ENCODE measurements at regions not wholly inside any gene's neighbourhood (a gene's known extent, or its start where the extent isn't known, plus 50 kb on each side); places are given as distances from the start of the nearest gene placed in this dataset.
"Not testable (repeated sequence)": the region's sequence is repeated elsewhere in the genome, so short reads cannot be mapped to it uniquely, and the experiment has no call there.

DNA sequence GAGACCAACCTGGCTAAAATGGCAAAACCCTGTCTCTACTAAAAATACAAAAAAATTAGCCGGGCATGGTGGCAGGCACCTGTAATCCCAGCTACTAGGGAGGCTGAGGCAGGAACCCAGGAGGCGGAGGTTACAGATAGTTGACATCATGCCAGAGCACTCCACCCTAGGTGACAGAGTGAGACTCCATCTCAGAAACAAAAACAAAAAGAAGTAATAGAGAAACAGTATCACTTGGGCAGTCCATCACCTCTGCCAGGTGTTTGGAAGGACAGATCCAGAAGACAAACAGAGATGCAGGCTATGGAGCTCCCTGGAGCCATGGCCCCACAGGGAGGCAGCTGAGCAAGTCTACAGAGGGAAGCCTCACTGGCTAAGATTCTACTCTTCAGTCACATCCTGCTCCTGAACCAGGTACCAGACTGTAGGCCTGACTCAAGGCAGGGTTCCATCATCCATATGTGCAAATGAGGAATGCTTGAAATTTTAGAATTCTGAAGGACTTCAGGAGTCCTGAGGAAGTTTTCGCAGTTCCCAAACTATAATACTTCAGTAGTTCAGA lies 81.4 kb upstream of the CPEB2 start:
- DNase-seq (ENCODE audit: low spot score), result no peak
- intact Hi-C loops (cut with micrococcal nuclease), result loop anchor here (2.0 to 10.0 kb wide), 3 partner anchors 81 to 1264 kb away; partner anchors contain the start of gene CPEB2
- no peaks in the 10 kb centered on the region for H3K4me1 Mint-ChIP-seq (ENCODE audit: low read depth)
- peaks cover 2% of the 10 kb centered on the region for H3K27me3 Mint-ChIP-seq (ENCODE audit: low read depth)
- H3K9me3 Mint-ChIP-seq, result no peaks in the 10 kb centered on the region
- H3K27ac Mint-ChIP-seq, result no peak overlapping the region
- H3K36me3 Mint-ChIP-seq (ENCODE audit: low read depth), result no peaks in the 10 kb centered on the region
- H3K4me3 Mint-ChIP-seq (ENCODE audit: low read depth), result no peak overlapping the region

DNA sequence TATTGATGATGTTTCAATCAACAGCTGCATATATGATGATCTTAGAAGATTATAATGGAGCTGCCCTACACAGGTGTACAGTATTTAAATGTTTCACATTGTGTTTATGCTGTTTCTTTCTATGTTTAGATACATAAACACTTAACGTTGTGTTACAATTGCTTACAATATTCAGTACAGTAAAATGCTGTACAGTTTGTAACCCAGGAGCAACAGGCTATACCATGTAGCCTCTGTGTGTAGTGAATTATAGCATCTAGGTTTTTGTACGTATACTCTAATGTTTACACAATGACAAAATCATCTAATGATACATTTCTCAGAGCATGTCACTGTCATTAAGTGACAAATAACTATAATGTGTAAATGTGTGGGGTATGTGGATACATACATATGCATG lies 80.5 kb upstream of the CPEB2 start:
- H3K36me3 Mint-ChIP-seq (ENCODE audit: low read depth); H3K27ac Mint-ChIP-seq; H3K9me3 Mint-ChIP-seq; H3K4me1 Mint-ChIP-seq (ENCODE audit: low read depth); H3K4me3 Mint-ChIP-seq (ENCODE audit: low read depth); DNase-seq (ENCODE audit: low spot score); H3K27me3 Mint-ChIP-seq (ENCODE audit: low read depth): not testable (repeated sequence)
- intact Hi-C loops (cut with micrococcal nuclease), result loop anchor here (2.0 to 10.0 kb wide), 3 partner anchors 81 to 1265 kb away; partner anchors contain the start of gene CPEB2

DNA sequence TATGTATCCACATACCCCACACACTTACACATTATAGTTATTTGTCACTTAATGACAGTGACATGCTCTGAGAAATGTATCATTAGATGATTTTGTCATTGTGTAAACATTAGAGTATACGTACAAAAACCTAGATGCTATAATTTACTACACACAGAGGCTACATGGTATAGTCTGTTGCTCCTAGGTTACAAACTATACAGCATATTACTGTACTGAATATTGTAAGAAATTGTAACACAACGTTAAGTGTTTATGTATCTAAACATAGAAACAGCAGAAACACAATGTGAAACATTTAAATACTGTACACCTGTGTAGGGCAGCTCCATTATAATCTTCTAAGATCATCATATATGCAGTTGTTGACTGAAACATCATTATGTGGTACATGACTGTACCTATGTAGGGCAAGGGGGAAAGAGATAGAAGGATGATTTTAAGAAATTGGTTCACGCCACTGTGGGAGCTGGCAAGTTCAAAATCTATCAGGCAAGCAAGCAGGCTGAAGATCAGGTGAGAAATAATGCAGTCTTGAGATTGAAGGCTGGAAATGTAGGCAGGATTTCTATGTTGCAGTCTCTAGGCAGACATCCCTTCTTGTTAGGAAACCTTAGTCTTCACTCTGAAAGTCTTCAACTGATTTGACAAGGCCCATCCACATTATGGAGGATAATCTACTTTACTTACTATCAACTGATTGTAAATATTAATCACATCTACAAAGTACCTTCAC lies 78.0 kb upstream of the CPEB2 start:
- no peak for DNase-seq (ENCODE audit: low spot score)
- H3K36me3 Mint-ChIP-seq (ENCODE audit: low read depth), result no peaks in the 10 kb centered on the region
- no peak overlapping the region for H3K27ac Mint-ChIP-seq
- H3K4me1 Mint-ChIP-seq (ENCODE audit: low read depth), result no peaks in the 10 kb centered on the region
- H3K9me3 Mint-ChIP-seq, result no peaks in the 10 kb centered on the region
- no peaks in the 10 kb centered on the region for H3K27me3 Mint-ChIP-seq (ENCODE audit: low read depth)
- intact Hi-C loops (cut with micrococcal nuclease), result loop anchor here (2.0 to 10.0 kb wide), 3 partner anchors 67 to 241 kb away; partner anchors contain the start of gene CPEB2
- no peak overlapping the region for H3K4me3 Mint-ChIP-seq (ENCODE audit: low read depth)

DNA sequence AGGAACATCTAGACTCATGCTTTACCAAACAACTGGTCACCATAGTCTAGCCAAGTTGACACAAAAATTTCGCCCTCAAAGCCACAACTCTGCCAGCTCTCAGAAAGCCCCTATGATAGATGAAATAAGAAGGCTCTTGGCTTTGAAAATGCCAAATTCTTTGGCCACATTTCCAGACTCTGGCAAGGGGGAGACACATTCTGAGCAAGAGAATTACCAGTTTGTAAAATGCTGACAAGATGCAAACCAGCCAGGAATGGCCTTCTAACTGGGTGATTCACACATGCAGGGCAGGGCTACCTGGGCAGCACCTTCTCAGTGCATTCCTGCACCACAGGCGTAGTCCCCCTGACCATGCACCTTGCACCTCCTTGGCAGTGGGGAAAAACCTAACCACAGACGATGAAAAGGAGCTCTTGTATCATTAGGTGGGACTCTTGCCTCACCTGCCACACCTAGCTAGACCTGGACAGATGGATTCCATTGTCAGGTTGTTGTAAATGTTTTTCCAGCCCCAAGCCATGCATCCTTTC lies 77.4 kb upstream of the CPEB2 start:
- no peaks in the 10 kb centered on the region for H3K4me1 Mint-ChIP-seq (ENCODE audit: low read depth)
- no peaks in the 10 kb centered on the region for H3K36me3 Mint-ChIP-seq (ENCODE audit: low read depth)
- H3K27ac Mint-ChIP-seq, result no peak overlapping the region
- no peak for DNase-seq (ENCODE audit: low spot score)
- intact Hi-C loops (cut with micrococcal nuclease), result loop anchor here (2.0 to 10.0 kb wide), 3 partner anchors 68 to 240 kb away; partner anchors contain the start of gene CPEB2
- H3K9me3 Mint-ChIP-seq, result no peaks in the 10 kb centered on the region
- no peak overlapping the region for H3K4me3 Mint-ChIP-seq (ENCODE audit: low read depth)
- no peaks in the 10 kb centered on the region for H3K27me3 Mint-ChIP-seq (ENCODE audit: low read depth)

DNA sequence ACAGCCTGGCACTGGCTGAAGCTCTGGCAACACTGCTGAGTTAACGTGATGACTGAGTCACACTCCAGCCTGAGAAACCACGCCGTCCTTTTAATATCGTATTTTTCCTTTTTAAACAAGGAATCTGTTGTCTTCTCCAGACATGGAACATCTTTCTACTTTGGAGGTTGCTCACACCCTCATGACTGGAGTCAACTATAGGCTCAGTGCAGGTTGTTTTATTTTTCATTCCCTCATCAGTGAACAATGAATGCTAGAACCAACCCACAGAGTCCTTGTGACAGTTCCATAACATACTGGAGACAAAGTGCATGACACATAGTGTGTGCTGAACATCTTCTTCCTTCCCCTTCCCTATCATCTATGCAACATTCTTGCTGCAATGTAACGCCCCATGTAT lies 76.8 kb upstream of the CPEB2 start:
- no peaks in the 10 kb centered on the region for H3K4me1 Mint-ChIP-seq (ENCODE audit: low read depth)
- intact Hi-C loops (cut with micrococcal nuclease), result loop anchor here (2.0 to 10.0 kb wide), 2 partner anchors 69 to 239 kb away; no protein-coding TSS in a partner anchor
- no peak overlapping the region for H3K27ac Mint-ChIP-seq
- DNase-seq (ENCODE audit: low spot score), result no peak
- H3K4me3 Mint-ChIP-seq (ENCODE audit: low read depth), result no peak overlapping the region
- H3K9me3 Mint-ChIP-seq, result no peaks in the 10 kb centered on the region
- no peaks in the 10 kb centered on the region for H3K27me3 Mint-ChIP-seq (ENCODE audit: low read depth)
- no peaks in the 10 kb centered on the region for H3K36me3 Mint-ChIP-seq (ENCODE audit: low read depth)

DNA sequence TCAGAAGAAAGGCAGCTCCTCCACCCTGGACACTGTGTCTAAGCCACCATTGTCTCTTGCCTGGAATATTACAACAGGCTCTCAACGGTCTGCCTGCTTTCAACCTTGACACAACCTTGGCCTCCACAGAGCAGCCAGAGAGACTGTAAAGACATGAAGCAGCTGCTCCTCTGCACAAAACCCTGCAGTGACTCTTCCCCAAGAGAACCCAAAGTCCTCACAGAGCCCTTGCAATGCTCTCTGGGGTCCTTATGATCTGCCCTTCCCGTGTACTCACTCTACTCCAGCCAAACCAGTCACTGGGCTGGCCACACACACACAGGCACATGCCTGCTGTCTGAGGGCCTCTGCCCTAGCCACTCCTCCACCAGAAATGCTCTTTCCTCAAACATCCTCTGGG lies 75.9 kb upstream of the CPEB2 start:
- H3K27ac Mint-ChIP-seq, result no peak overlapping the region
- no peak overlapping the region for H3K4me3 Mint-ChIP-seq (ENCODE audit: low read depth)
- no peaks in the 10 kb centered on the region for H3K27me3 Mint-ChIP-seq (ENCODE audit: low read depth)
- H3K36me3 Mint-ChIP-seq (ENCODE audit: low read depth), result no peaks in the 10 kb centered on the region
- no peaks in the 10 kb centered on the region for H3K4me1 Mint-ChIP-seq (ENCODE audit: low read depth)
- H3K9me3 Mint-ChIP-seq, result no peaks in the 10 kb centered on the region
- intact Hi-C loops (cut with micrococcal nuclease), result loop anchor here (10.0 kb wide), 1 partner anchor 238 kb away; no protein-coding TSS in a partner anchor
- no peak for DNase-seq (ENCODE audit: low spot score)

DNA sequence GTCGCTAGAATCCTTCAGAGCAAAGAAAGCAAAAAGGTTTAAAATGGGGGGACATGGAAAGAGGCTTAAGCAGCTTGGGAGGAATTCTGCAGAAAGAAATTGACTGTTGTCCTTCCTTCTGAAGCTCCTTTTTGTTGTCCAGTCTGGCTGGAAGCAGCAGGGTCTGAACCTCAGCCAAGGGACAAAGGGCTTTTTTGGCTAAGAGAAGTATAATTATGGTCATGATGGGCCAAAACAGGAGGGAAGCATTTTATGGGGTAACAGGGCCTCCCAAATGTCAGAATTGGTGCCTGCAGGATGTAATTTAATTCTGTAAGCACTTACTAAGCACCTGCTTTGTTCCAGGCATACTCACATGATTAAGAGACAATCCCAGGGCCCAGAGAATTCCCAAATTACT lies 74.2 kb upstream of the CPEB2 start:
- intact Hi-C loops (cut with micrococcal nuclease), result loop anchor here (10.0 kb wide), 1 partner anchor 237 kb away; no protein-coding TSS in a partner anchor
- no peaks in the 10 kb centered on the region for H3K4me1 Mint-ChIP-seq (ENCODE audit: low read depth)
- no peak overlapping the region for H3K4me3 Mint-ChIP-seq (ENCODE audit: low read depth)
- no peaks in the 10 kb centered on the region for H3K9me3 Mint-ChIP-seq
- no peak for DNase-seq (ENCODE audit: low spot score)
- H3K27ac Mint-ChIP-seq, result no peak overlapping the region
- H3K36me3 Mint-ChIP-seq (ENCODE audit: low read depth), result no peaks in the 10 kb centered on the region
- no peaks in the 10 kb centered on the region for H3K27me3 Mint-ChIP-seq (ENCODE audit: low read depth)

DNA sequence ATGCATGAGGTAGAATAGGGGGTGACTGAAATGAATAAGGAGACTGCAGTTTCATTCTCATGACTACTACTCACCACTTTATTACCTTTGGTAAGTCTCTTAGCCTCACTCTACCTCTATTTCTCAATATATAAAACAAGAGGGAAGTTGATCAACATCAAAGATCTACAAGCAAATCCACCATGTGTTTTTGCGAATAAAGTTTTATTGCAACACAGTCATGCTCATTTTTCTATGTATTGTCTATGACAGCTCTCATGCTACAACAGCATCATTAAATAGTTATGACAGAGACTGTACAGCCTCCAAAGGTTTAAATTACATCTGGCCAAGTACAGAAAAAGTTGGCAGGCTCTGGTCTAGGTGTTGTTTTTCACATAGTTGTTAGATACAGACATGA lies 72.6 kb upstream of the CPEB2 start:
- no peak for DNase-seq (ENCODE audit: low spot score)
- Mint-ChIP-seq H3K27me3 (ENCODE audit: low read depth) (no peaks in the 10 kb centered on the region), H3K36me3 (ENCODE audit: low read depth) (no peaks in the 10 kb centered on the region), H3K4me1 (ENCODE audit: low read depth) (no peaks in the 10 kb centered on the region), H3K4me3 (ENCODE audit: low read depth) (no peak overlapping the region), H3K9me3 (no peaks in the 10 kb centered on the region), H3K27ac (no peak overlapping the region)
- intact Hi-C loops (cut with micrococcal nuclease), result loop anchor here (10.0 kb wide), 1 partner anchor 235 kb away; no protein-coding TSS in a partner anchor

DNA sequence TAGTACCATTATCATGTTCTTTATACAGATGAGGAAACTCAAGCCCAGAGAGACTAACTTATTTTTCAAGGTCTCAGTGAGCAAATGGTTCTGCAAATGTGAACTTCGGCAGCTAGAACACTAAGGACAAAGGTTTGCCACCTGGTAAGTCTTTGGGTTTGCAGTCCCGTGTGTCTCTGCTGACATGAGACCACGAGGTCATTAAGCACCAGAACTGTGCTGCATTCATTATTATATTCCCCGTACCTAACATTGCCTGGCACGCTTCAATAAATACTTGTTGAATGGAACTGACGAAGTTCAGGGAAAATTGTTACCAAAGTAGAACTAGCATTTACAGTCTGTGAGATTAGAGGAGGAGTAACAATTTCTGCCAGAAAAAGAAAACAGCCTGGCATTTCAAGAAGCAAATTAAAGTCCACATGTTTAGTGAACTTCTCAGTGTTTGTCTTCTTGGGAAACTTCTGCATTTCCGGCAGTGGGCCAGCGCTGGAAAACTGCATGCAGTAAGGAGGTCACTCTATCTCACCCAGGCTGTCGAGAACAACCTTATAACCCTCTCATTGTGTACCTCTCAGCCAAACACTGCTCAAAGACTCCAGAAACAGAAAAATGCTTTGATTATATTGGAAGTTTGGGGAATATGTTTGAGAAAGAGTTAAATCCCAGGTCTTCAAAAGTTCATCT lies 67.4 kb upstream of the CPEB2 start:
- intact Hi-C loops (cut with micrococcal nuclease), result no loop called here
- Mint-ChIP-seq H3K36me3 (ENCODE audit: low read depth) (no peaks in the 10 kb centered on the region), H3K27me3 (ENCODE audit: low read depth) (peaks cover 5% of the 10 kb centered on the region)

DNA sequence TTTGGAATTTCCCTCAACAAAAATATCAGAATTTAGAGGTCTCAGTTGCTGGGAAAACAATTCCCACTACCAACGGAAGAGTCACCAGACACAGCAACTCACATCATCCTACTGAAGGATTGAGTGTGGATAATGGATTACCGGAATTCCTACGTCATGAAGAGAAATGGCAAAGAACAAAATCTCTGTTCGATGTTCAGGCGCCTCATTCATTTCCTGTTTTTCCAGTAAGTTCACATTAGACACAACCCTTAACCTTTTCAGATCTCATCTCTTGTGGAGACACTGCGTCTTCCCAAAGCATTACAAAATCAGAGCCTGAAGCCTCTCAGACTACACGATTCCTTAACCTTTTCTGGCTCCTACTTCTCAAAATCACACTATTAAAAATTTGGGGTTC lies 58.5 kb upstream of the CPEB2 start:
- Mint-ChIP-seq H3K4me3 (ENCODE audit: low read depth) (no peak overlapping the region), H3K27me3 (ENCODE audit: low read depth) (peaks cover 8% of the 10 kb centered on the region), H3K27ac (no peak overlapping the region), H3K36me3 (ENCODE audit: low read depth) (no peaks in the 10 kb centered on the region), H3K9me3 (no peaks in the 10 kb centered on the region), H3K4me1 (ENCODE audit: low read depth) (no peaks in the 10 kb centered on the region)
- no peak for DNase-seq (ENCODE audit: low spot score)
- intact Hi-C loops (cut with micrococcal nuclease), result no loop called here

More for the DNA sequence above, 67.4 kb upstream of the CPEB2 start:
- H3K27ac Mint-ChIP-seq, result no peak overlapping the region
- H3K9me3 Mint-ChIP-seq, result no peaks in the 10 kb centered on the region
- no peak overlapping the region for H3K4me3 Mint-ChIP-seq (ENCODE audit: low read depth)
- DNase-seq (ENCODE audit: low spot score), result no peak
- H3K4me1 Mint-ChIP-seq (ENCODE audit: low read depth), result no peaks in the 10 kb centered on the region

DNA sequence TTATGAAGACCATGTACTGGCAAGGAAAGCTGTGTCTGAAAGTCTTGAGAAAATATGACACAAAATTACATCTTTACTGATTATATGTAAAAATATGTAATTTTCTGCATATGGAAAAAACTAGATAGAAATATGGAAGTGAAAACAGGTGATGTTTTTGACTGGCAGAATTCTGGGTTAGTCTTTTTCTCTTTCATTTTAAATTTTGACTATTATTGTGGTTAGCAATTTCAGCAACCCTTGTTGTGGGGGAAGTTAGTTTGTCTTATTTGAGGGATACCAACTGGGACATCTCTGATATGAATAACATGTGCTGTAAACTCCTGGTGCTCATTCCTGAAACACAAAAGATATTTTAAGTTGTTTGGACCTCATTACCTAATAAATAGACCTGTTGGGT lies 49.9 kb upstream of the CPEB2 start:
- intact Hi-C loops (cut with micrococcal nuclease), result no loop called here
- Mint-ChIP-seq H3K36me3 (ENCODE audit: low read depth) (no peaks in the 10 kb centered on the region), H3K27ac (no peak overlapping the region), H3K4me3 (ENCODE audit: low read depth) (no peak overlapping the region), H3K9me3 (no peaks in the 10 kb centered on the region), H3K4me1 (ENCODE audit: low read depth) (no peaks in the 10 kb centered on the region), H3K27me3 (ENCODE audit: low read depth) (peaks cover 12% of the 10 kb centered on the region)
- DNase-seq (ENCODE audit: low spot score), result no peak
